Bone marrow (tissue), 2 donors: ENCODE measurements at regions not wholly inside any gene's neighbourhood (a gene's known extent, or its start where the extent isn't known, plus 50 kb on each side); places are given as distances from the start of the nearest gene placed in this dataset.

ENCODE experiments used
- DNase-seq, 2 donors: peaks; one replicate each; lab custom pipeline; 2025; lab: John Stamatoyannopoulos, UW

DNA sequence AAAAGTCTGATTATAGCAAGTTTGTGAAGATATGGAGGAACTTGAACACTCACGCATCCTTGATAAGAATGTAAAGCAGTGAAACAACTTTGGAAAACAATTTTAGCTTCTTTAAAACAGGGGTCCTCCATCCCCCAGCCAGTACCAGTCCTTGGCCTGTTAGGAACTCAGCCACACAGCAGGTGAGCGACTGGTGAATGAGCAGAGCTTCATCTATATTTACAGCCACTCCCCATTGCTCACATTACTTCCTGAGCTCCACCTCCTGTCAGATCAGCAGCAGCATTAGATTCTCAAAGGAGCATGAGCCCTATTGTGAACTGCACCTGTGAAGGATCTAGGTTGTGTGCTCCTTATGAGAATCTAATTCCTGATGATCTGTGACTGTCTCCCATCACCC, 530.3 kb upstream of the PRKX start:
- DNase-seq = no peak

DNA sequence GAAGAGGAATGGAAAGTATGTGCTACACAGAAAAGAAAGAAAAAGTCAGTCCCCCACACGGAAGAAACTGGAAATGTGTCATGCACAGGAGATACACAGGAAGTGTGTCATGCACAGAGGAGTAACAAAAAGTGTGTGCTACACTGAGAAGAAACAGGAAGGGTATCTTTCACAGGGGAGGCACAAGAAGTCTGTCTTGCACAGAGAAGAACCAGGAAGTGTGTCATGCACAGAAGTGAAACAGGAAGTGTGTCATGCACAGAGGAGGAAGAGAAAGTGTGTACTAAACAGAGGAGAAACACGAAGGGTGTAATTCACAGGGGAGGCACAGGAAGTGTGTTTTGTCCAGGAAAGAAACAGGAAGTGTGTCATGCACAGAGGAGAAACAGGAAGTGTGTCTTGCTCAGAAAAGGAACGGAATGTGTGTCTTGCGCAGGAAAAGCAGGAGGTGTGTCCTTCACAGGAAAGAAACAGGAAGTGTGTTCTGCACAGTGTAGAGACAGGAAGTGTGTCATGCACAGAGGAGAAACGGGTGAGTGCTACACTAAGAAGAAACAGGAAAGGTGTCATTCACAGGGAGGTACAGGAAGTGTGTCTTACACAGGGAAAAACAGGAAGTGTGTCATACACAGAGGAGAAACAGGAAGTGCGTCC, 527.2 kb upstream of the PRKX start:
- DNase-seq = no peak

DNA sequence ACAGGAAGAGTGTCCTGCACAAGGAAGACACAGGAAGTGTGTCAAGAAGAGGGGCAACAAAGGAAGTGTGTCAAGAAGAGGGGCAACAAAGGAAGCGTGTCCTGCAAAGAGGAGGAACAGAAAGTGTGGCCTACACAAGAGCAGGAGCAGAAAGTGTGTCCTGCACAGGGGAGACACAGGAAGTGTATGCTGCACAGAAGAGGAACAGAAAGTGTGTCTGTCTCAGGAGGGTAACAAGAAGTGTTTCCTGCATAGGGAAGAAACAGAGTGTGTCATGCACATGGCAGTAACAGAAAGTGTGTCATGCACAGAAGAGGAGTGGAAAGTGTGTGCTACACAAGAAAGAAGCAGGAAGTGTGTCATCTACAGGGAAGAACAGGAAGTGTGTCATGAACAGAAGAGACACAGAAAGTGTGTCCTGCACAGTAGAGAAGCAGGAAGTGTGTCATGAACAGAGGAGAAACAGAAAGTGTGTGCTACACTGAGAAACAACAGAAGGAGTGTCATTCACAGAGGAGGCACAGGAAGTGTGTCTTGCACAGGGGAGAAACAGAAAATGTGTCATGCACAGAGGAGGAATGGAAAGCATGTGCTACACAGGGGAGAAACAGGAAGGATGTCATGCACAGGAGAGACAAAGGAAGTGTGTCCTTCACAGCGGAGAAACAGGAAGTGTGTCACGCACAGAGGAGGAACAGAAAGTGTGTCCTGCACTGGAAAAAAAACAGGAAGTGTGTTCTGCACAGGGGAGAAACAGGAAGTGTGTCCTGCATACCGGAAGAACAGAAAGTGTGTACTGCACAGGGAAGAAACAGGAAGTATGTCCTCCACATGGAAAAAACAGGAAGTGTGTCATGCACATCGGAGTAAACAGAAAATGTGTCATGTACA, 526.4 kb upstream of the PRKX start:
- no peak for DNase-seq

DNA sequence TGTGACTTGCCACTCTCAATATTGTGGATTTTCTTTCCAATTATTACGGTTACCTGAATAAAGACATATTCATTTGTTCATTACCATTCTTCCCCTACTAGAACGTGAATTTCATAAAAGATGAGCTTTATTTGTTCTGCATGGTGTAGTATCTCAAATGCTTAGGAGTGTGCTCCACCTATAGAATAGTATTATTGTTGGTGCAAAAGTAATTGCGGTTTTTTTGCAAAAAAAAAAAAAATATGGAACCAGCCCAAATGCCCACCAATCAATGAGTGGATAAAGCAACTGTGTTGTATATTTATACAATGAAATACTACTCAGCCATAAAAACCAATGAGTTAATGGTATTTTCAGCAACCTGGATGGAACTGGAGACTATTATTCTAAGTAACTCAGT, 525.5 kb upstream of the PRKX start:
- no peak for DNase-seq

DNA sequence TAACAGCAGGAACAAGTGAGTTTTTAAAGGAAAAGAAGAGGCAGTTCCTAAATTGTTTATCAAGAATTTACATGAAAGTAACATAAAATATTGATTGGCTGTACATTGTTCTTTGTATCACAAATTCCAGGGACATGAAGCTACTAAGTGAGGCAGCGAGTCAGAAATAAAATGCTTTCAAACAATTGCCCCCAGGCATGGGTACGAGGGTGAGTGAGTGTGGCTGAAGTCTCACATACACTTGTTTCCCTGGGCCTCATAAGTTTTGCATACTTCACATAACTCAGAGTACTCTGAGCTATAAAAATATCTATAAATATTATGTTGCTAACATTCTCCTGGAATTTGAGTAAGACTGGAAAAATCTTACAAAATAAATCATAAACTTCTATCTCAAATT, 511.6 kb upstream of the PRKX start:
- DNase-seq = no peak

DNA sequence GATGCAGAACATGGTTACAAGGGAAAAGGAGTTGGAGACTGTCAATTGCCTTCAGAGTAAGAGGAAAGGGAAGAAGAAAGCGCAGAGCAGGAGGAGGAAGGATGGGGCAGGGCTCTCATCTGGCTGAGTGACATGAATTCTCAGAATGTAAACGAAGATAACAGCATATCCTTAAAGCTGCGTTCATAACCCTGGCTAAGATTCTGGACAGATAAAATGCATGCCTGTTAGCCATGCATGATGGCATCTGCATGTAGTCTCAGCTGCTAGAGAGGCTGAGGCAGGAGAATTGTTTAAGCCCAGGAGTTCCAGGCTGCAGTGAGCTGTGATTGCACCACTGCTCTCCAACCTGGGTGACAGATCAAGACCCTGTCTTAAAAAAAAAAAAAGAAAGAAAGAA, 493.5 kb upstream of the PRKX start:
- no peak for DNase-seq

DNA sequence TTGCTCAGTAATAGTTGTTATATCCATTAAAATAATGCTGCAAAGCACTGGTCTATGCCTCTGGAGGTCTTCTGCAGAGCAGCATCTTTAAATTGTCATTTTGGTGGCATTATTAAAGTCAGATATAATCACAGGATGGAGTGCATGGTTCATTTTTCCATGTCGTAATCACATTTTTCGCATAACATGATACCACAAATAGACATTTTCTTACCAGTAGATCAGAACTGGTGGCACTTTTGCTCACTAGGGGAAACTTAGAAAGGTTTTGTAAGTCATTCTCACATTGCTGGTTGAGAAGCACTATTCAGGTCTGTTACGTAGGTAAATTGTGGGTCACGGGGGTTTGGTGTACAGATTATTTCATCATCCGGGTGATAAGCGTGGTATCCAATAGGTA, 484.5 kb upstream of the PRKX start:
- no peak for DNase-seq

GRCh38 chrX:4193500-4194155, 480.2 kb upstream of the PRKX start:
- DNase-seq = no peak

DNA sequence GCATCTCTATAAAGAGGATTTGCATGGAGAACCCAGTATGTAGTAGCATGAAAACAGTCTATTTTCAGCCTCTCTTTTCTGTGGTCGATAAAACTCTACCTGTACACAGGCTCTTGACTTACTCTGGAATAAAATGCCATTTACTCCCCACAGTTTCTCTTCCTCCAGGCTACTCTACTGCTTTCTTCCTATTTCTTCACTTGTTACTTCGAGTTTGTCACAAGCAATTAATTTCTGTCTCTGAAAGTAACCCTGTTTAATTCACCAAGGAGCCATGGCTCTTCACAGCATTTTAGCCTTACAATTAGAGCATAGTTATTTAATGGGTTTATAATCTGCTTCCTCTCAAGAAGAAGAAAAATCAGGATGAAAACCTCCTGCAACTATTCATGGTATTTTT, 472.9 kb upstream of the PRKX start:
- DNase-seq = no peak

DNA sequence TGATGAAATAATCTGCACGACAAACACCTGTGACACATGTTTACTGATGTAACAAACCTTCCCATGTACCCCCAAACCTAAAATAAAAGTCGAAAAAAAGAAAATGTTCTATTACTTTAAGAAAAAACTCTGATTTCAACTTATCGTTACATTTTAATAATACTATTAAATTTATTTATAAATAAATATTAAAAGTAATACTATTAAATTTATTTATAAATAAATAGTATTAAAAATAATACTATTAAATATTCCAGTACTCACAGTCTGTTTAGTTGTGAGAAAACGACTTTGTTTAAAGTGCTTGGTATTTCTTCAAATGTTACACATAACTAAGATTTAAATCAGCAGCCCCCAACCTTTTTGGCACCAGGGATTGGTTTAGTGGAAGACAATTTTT, 471.6 kb upstream of the PRKX start:
- DNase-seq = no peak

GRCh38 chrX:4182408-4182806, 469.0 kb upstream of the PRKX start:
- no peak for DNase-seq

GRCh38 chrX:4181782-4182407, 468.4 kb upstream of the PRKX start:
- DNase-seq = no peak

DNA sequence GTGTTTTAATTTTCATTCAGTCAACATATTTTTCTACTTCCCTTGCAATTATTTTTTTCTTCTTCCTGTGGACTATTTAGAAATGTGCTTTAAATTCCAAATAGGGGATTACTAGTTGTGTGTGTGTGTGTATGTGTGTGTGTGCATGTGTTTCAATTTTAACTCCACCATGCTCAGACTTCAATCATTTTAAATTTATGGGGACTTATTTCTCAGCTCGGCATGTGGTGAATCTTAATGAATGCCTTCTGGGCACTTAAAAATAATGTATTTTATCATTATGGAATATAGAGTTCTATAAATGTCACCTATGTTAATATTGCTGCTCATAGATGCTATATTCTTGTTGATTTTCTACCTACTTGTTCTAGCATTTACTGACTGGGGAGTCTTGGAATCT, 465.6 kb upstream of the PRKX start:
- DNase-seq = no peak

DNA sequence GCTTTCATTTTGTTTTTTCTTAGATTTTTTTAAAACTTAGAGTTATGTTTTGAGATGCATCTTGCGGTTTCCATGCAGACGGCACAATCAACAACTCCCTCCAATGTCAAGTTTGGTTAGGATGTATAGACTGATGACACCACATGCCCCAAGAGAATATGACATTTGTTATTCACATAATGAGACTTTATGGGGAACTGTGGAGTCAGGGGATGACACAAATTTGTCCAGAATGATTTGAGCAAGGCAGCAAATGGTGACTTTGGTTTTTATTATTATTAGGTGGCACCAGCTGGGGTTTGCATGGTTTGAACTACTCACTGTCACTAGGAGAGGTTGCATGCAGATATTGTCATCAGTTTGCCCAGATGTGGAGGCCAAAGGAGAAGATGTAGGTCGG, 461.8 kb upstream of the PRKX start:
- no peak for DNase-seq

- DNase-seq = no peak
Observed at GRCh38 chrX:4173743-4174142, 460.3 kb upstream of the PRKX start.

DNA sequence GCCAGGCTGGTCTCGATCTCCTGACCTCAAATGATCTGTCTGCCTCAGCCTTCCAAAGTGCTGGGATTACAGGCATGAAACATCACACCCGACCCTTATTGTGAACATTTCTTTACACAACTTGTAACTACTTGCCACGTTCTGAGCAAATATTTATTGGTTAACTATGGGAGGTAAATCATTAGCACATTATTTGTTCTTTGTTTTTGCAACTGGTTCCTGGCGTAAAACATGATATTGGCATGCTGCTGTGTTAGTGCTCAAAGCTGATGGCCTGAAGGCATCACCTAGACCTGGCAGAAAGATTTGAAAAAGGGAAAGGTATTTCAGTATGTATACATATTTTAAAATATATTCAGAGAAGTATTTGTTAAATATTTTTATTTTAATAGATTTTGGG, 438.3 kb upstream of the PRKX start:
- DNase-seq = no peak

GRCh38 chrX:4150259-4150658, 436.8 kb upstream of the PRKX start:
- no peak for DNase-seq

DNA sequence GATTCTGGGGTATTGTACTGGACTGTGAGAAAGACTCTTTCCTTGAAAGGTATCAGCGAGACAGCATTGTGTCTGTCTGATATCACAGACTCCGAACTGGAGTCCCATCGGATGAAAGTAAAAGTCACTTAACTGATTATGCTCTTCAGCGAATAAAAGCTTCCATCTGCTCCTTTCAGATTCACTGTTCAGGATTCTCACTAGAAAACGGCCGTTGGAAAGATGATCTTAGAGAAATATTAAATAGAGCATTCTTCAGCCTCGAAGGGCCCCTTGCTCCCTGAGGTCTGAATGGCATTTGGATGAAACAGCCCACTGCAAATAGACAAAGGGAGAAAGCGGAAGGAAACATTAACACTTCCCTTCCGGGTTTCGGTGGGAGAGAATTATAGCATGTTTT, 416.2 kb upstream of the PRKX start:
- no peak for DNase-seq

DNA sequence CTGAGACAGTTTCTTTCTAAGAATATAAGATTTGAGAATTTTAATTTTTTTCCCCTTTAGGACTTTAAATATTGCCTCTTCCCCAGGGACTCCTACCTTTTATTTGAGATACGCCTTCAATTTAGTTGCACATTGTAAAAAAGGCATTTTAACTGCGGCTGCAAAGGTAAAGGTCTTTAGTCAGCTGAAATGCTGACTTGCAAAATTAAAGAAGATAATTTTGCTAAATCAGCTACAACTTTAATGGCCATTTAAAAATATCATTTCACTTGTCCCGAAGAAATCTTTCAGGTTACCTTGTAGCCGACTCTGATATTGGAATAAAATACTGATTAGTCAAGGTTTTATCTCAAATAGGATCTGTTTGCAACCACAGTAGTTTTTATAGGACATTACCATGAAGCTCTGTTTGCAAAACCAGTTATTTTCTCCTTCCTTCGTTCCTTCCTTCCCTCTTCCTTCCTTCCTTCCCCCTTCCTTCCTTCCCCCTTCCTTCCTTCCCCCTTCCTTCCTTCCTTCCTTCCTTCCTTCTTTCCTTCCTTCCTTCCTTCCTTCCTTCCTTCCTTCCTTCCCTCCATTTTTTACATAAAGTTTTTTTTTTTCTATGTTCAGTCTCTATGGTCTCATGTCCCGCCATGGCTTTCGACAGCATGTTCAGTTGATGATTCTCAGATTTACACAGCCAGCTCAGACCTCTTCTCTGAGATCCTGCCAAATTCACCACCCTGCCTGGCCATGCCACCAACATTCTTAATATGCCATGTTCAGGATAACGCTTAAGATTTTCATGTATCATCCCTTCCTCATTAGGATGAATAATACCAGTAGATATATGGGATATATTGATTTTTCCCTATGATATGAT, 405.4 kb upstream of the PRKX start:
- DNase-seq = no peak

DNA sequence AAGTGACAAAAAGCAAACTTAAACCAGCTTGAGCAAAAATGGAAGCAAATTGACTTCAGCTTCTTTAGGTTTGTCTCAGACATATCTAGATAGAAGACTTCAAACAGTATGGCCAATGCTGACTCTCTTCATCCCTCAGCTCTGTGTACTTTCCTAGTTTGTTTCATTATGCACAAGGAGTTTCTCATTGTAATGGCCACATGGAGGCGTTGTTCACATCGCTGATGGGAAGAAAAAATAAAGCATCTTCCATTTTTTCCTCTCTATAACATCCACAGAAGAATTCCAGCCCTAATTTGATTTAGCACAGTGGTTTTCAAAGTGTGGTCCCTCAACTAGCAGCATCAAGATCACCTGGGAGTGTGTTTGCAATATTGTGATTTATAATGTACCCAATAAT, 397.5 kb upstream of the PRKX start:
- no peak for DNase-seq

- no peak for DNase-seq
Observed at GRCh38 chrX:4094926-4095325, 381.5 kb upstream of the PRKX start.
